ENCODE measurements at regions not wholly inside any gene's neighbourhood (a gene's known extent, or its start where the extent isn't known, plus 50 kb on each side); places are given as distances from the start of the nearest gene placed in this dataset.

DNA sequence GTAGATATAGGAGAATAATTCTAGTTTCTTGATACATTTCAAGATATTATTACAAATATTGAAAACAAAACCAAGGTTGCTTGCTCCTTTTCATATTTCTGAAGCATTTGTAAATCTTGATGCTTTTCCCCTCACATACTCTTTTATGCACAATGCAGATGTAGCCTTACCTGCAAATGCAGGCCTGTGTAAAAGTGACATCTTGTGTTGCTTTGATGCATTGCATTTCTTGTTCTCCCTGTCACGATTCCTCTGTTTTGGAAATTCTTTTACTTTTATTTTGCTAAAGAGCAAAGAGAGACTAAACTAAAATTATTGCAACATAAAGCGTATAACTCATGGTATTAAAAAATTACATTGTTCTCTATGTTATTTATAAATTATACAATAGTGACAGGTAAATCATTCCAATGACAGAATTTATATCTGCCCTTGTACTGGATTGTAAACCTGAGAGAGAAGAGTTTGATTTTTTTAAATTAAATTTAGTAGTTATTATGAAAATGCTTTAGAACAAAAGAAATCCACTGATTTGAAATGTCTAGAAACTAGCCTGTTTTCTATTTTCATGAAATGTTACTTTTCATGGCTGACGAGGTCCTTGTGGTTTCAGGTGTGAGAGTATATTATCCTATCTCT is 970.0 kb downstream of the MAT2B start:
- intact Hi-C loops (cut with DNase I; ENCODE audit: low total_unique reads), result no loop called here
- TF ChIP-seq CTCF (IDR thresholded peaks at IDR 0.05), result no peak
- no peaks in the 10 kb centered on the region for H3K4me1 ChIP-seq

GRCh38 chr5:164481270-164481669 is 975.9 kb downstream of the MAT2B start:
- Histone ChIP-seq H3K4me1 (no peaks in the 10 kb centered on the region), H3K36me3 (no peaks in the 10 kb centered on the region), H3K4me3 (no peak overlapping the region), H3K27ac (no peak overlapping the region), H3K27me3 (no peaks in the 10 kb centered on the region), H3K9me3 (no peaks in the 10 kb centered on the region)
- no peak for TF ChIP-seq CTCF (IDR thresholded peaks at IDR 0.05)
- no peak for DNase-seq
- intact Hi-C loops (cut with DNase I; ENCODE audit: low total_unique reads), result no loop called here

More for the DNA sequence above, 970.0 kb downstream of the MAT2B start:
- H3K9me3 ChIP-seq, result no peaks in the 10 kb centered on the region
- no peaks in the 10 kb centered on the region for H3K27me3 ChIP-seq
- H3K27ac ChIP-seq, result no peak overlapping the region
- no peaks in the 10 kb centered on the region for H3K36me3 ChIP-seq
- H3K4me3 ChIP-seq, result no peak overlapping the region
- no peak for DNase-seq

DNA sequence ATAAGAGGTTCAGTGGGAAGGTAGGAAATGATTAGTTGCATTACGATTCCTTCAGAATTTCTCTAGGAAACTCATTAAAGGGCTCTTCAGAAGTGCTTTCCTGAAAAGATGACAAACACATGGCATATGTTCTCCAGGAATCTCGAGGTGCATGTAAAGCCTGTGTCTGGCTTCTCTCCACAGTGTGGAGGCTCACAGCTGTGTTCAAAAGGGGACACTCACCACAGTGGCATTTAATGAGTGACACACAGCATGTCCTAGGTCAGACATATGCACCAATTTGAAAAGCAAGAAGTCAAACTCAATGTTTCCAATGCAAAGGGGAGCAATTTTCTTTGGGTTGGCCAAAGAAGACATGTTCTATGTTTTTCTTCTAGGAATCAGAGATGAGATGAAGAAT is 976.9 kb downstream of the MAT2B start:
- no peak for DNase-seq
- TF ChIP-seq CTCF (IDR thresholded peaks at IDR 0.05), result no peak
- no peaks in the 10 kb centered on the region for H3K36me3 ChIP-seq

GRCh38 chr5:164484948-164485347 is 979.5 kb downstream of the MAT2B start:
- TF ChIP-seq CTCF (IDR thresholded peaks at IDR 0.05), result no peak
- H3K4me3 ChIP-seq, result no peak overlapping the region

More for the DNA sequence above, 976.9 kb downstream of the MAT2B start:
- H3K27me3 ChIP-seq, result no peaks in the 10 kb centered on the region
- H3K4me1 ChIP-seq, result no peaks in the 10 kb centered on the region
- no peaks in the 10 kb centered on the region for H3K9me3 ChIP-seq
- no peak overlapping the region for H3K4me3 ChIP-seq
- intact Hi-C loops (cut with DNase I; ENCODE audit: low total_unique reads), result no loop called here
- no peak overlapping the region for H3K27ac ChIP-seq

GRCh38 chr5:164487939-164488338 is 982.5 kb downstream of the MAT2B start:
- intact Hi-C loops (cut with DNase I; ENCODE audit: low total_unique reads), result no loop called here
- H3K36me3 ChIP-seq, result no peaks in the 10 kb centered on the region
- no peak for TF ChIP-seq CTCF (IDR thresholded peaks at IDR 0.05)
- H3K27me3 ChIP-seq, result no peaks in the 10 kb centered on the region
- no peaks in the 10 kb centered on the region for H3K9me3 ChIP-seq
- DNase-seq, result no peak
- H3K4me1 ChIP-seq, result no peaks in the 10 kb centered on the region
- H3K4me3 ChIP-seq, result no peak overlapping the region
- H3K27ac ChIP-seq, result no peak overlapping the region

More at GRCh38 chr5:164484948-164485347, 979.5 kb downstream of the MAT2B start:
- DNase-seq, result no peak
- Histone ChIP-seq H3K4me1 (no peaks in the 10 kb centered on the region), H3K27ac (no peak overlapping the region), H3K27me3 (no peaks in the 10 kb centered on the region), H3K9me3 (no peaks in the 10 kb centered on the region), H3K36me3 (no peaks in the 10 kb centered on the region)
- intact Hi-C loops (cut with DNase I; ENCODE audit: low total_unique reads), result no loop called here

All from tibial artery (tissue), 4 donors.